Colonic mucosa (tissue), 4 donors: ENCODE measurements at regions not wholly inside any gene's neighbourhood (a gene's known extent, or its start where the extent isn't known, plus 50 kb on each side); places are given as distances from the start of the nearest gene placed in this dataset.

Source experiments
- DNase-seq: peaks from one replicate; pipeline ENCODE4 v3.0.0-alpha.2; 2020
- H3K27ac ChIP-seq: fragments of 200-600 bp; one replicate; pipeline ENCODE4 v1.8.0; 2021
- H3K27me3 ChIP-seq: fragments of 200-600 bp; one replicate; pipeline ENCODE4 v1.8.0; 2021
- H3K36me3 ChIP-seq: fragments of 200-600 bp; one replicate; pipeline ENCODE4 v1.8.0; 2021
- H3K4me1 ChIP-seq: fragments of 200-600 bp; one replicate; pipeline ENCODE4 v1.8.0; 2021; ENCODE audit warnings: mild to moderate bottlenecking
- H3K4me3 ChIP-seq: fragments of 200-600 bp; one replicate; pipeline ENCODE4 v1.8.0; 2021
- H3K9ac ChIP-seq, 2 donors: one replicate each; pipeline ENCODE4 v1.7.0; 2013; ENCODE audit warnings: control low read depth in 2 of 2, low read depth in 2 of 2, low read length in 2 of 2
- H3K9me3 ChIP-seq: fragments of 200-600 bp; one replicate; pipeline ENCODE4 v1.8.0; 2021
- intact Hi-C: fragments of 100-400 bp; cut with DNase I; formaldehyde crosslinking; loops from one replicate; pipeline ENCODE4 v1.14.1; 2022
- TF ChIP-seq, protein P1 (sequence below): fragments of 200-600 bp; IDR thresholded peaks from one replicate; pipeline ENCODE4 v1.8.0; 2022; ENCODE audit warnings: antibody characterized with exemption, mild to moderate bottlenecking
- donor health status: healthy.
- donor health status: DM: no; HTN: no; CAD: no.
- donor health status: DM: no; HTN: no; CAD: no.

DNA sequence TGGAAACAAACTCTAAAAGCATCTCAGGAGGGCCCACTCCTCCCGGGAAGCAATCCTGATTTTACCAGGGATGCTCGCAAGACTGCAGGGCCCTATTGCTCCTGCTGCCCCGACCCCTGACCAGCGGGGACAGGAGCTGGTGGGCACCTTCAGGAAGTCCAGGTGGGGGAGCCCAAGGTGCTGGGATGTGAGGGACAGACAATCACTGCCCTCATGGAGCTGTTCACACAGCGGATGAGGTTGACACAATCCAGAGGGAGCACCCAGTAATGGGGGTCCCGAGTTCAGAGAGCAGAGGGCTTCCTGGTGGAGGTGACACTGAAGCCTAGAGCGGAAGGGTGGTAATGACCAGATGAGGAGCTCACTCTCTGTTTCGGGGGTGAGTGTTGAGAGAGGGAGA, 126.2 kb downstream of the FOXL1 start:
- no peaks in the 10 kb centered on the region for H3K36me3 ChIP-seq
- intact Hi-C loops, result no loop called here
- no peak overlapping the region for H3K27ac ChIP-seq
- no peaks in the 10 kb centered on the region for H3K9me3 ChIP-seq
- no peaks in the 10 kb centered on the region for H3K27me3 ChIP-seq
- TF ChIP-seq, protein P1, sequence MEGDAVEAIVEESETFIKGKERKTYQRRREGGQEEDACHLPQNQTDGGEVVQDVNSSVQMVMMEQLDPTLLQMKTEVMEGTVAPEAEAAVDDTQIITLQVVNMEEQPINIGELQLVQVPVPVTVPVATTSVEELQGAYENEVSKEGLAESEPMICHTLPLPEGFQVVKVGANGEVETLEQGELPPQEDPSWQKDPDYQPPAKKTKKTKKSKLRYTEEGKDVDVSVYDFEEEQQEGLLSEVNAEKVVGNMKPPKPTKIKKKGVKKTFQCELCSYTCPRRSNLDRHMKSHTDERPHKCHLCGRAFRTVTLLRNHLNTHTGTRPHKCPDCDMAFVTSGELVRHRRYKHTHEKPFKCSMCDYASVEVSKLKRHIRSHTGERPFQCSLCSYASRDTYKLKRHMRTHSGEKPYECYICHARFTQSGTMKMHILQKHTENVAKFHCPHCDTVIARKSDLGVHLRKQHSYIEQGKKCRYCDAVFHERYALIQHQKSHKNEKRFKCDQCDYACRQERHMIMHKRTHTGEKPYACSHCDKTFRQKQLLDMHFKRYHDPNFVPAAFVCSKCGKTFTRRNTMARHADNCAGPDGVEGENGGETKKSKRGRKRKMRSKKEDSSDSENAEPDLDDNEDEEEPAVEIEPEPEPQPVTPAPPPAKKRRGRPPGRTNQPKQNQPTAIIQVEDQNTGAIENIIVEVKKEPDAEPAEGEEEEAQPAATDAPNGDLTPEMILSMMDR, result no peak
- no peak overlapping the region for H3K4me3 ChIP-seq
- no peak for DNase-seq
- no peak overlapping the region for H3K9ac ChIP-seq
- H3K4me1 ChIP-seq, result no peaks in the 10 kb centered on the region

DNA sequence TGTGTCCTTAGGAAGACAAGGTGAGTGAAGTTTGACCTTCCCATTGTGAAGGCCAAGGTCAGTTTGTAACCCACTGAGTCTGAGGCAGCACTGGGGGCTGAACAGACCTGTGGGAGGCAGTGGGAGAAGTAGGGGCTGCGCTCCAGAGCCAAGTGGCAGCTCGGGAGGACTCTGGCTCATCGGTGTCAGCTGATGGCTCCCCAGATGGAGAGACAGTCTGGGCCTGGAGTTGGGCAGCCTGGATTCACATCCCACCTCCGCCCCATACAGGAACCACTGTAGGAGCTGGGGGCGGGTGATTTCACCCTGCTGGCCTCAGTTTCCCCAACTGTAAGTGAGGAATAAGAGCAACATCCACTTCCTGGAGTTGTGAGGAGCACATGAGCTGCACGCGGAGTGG, 128.4 kb downstream of the FOXL1 start:
- no peaks in the 10 kb centered on the region for H3K36me3 ChIP-seq
- no peaks in the 10 kb centered on the region for H3K4me1 ChIP-seq
- intact Hi-C loops, result no loop called here
- DNase-seq, result no peak
- H3K9ac ChIP-seq, result no peak overlapping the region
- H3K4me3 ChIP-seq, result no peak overlapping the region
- H3K27me3 ChIP-seq, result no peaks in the 10 kb centered on the region
- TF ChIP-seq, protein P1, result no peak
- H3K27ac ChIP-seq, result no peak overlapping the region
- H3K9me3 ChIP-seq, result no peaks in the 10 kb centered on the region

GRCh38 chr16:86707171-86707570, 128.8 kb downstream of the FOXL1 start:
- H3K27ac ChIP-seq, result no peak overlapping the region
- no peaks in the 10 kb centered on the region for H3K27me3 ChIP-seq
- no peak overlapping the region for H3K4me3 ChIP-seq
- TF ChIP-seq, protein P1, result no peak
- no peaks in the 10 kb centered on the region for H3K4me1 ChIP-seq
- no peaks in the 10 kb centered on the region for H3K9me3 ChIP-seq
- no peaks in the 10 kb centered on the region for H3K36me3 ChIP-seq
- no peak overlapping the region for H3K9ac ChIP-seq
- intact Hi-C loops, result no loop called here
- no peak for DNase-seq

GRCh38 chr16:86707581-86707980, 129.2 kb downstream of the FOXL1 start:
- no peak overlapping the region for H3K4me3 ChIP-seq
- H3K4me1 ChIP-seq, result no peaks in the 10 kb centered on the region
- H3K36me3 ChIP-seq, result no peaks in the 10 kb centered on the region
- no peak for DNase-seq
- TF ChIP-seq, protein P1, result no peak
- no peaks in the 10 kb centered on the region for H3K27me3 ChIP-seq
- no peak overlapping the region for H3K27ac ChIP-seq
- H3K9me3 ChIP-seq, result no peaks in the 10 kb centered on the region
- no peak overlapping the region for H3K9ac ChIP-seq
- intact Hi-C loops, result no loop called here

DNA sequence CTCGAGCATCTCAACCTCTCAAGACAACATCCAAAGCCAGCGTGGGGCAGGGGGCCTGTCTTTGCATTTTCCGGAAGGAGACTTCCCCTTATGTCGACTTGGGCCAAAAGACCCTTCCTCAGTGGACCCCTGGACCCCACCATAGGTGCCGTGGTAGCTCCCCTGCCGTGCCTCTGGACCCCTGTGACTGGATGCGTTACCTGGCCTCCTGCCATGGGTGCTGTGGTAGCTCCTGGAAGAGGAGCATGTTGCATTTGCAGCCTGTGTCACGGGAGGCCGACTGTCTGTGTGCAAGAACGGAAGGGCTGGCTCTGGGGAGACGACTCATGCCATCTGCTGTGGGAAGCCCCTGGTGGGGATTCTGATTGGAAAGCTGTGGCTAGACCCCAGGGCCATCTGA, 130.1 kb downstream of the FOXL1 start:
- no peaks in the 10 kb centered on the region for H3K9me3 ChIP-seq
- TF ChIP-seq, protein P1, result no peak
- H3K4me3 ChIP-seq, result no peak overlapping the region
- no peak overlapping the region for H3K9ac ChIP-seq
- no peak overlapping the region for H3K27ac ChIP-seq
- DNase-seq, result no peak
- H3K36me3 ChIP-seq, result no peaks in the 10 kb centered on the region
- no peaks in the 10 kb centered on the region for H3K4me1 ChIP-seq
- intact Hi-C loops, result no loop called here
- H3K27me3 ChIP-seq, result no peaks in the 10 kb centered on the region

DNA sequence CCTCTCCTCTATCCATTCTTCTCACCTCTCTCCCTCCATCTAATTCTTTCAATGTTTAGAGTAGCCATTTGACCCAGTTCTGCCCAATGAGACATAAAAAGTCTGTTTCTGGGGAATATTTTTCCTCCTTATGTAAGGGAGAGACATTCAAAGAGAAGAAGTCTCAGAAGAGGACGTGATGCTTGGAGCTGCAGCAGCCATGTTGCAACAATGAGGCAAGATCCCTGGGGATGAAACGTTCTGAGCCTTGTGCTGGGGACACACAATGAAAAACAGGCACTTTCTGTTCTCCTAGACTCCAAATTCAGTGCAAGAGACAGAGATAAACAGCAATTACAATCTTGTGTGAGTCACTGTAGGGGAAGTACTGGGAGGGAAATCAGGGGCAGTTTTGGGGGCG, 130.8 kb downstream of the FOXL1 start:
- Histone ChIP-seq H3K36me3 (no peaks in the 10 kb centered on the region), H3K9ac (no peak overlapping the region), H3K9me3 (no peaks in the 10 kb centered on the region), H3K27ac (no peak overlapping the region), H3K4me1 (no peaks in the 10 kb centered on the region), H3K4me3 (no peak overlapping the region), H3K27me3 (no peaks in the 10 kb centered on the region)
- intact Hi-C loops, result no loop called here
- DNase-seq, result no peak
- TF ChIP-seq, protein P1, result no peak
